H1 (cell line): ENCODE measurements at regions not wholly inside any gene's neighbourhood (a gene's known extent, or its start where the extent isn't known, plus 50 kb on each side); places are given as distances from the start of the nearest gene placed in this dataset.

Experiments
- BRCA1 ChIP-seq: IDR thresholded peaks from 2 replicates; pipeline ENCODE4 v1.6.1; 2012; ENCODE audit warnings: low read depth, low read length, improper control_type of control experiment
- CHD2 ChIP-seq: IDR thresholded peaks from 2 replicates; pipeline ENCODE4 v1.6.1; 2012; ENCODE audit warnings: low read length, improper control_type of control experiment
- CTBP2 ChIP-seq: IDR thresholded peaks from 2 replicates; pipeline ENCODE4 v1.7.0; 2011; ENCODE audit warnings: borderline replicate concordance, mild to moderate bottlenecking, moderate library complexity, mixed read lengths, low read length; ENCODE audit not compliant: insufficient read depth, insufficient read length
- MAFK ChIP-seq: IDR thresholded peaks from 2 replicates; pipeline ENCODE4 v1.6.1; 2012; ENCODE audit warnings: low read depth, mild to moderate bottlenecking, improper control_type of control experiment, low read length
- RFX5 ChIP-seq: IDR thresholded peaks from 2 replicates; pipeline ENCODE4 v1.6.1; 2011; ENCODE audit warnings: low read depth, low read length, improper control_type of control experiment, borderline replicate concordance
- TF ChIP-seq, protein P1 (sequence below): fragments of 300-600 bp; sonication (generic); IDR thresholded peaks from 2 replicates; pipeline ENCODE4 v1.7.1; 2012; ENCODE audit warnings: low read length, moderate library complexity, mild to moderate bottlenecking, inconsistent platforms; ENCODE audit not compliant: insufficient replicate concordance

DNA sequence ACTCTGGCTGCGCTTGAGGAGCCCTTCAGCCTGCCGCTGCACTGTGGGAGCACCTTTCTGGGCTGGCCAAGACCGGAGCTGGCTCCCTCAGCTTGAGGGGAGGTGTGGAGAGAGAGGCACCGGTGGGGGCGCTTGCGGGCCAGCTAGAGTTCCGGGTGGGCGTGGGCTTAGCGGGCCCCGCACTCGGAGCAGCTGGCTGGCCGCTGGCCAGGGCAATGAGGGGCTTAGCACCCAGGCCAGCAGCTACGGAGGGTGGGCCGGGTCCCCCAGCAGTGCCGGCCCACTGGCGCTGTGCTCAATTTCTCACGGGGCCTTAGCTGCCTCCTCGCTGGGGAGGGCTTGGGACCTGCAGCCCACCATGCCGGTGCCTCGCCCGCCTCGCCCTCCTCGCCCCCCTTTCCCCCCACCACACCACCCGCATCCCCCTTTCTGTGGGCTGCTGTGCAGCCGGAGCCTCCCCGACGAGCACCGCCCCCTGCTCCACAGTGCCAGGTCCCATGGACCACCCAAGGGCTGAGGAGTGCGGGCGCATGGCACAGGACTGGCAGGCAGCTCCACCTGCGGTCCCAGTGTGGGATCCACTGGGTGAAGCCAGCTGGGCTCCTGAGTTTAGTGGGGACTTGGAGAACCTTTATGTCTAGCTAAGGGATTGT lies 954.5 kb downstream of the DTWD2 start (continued):
- TF ChIP-seq BRCA1 (no peak), MAFK (no peak), CHD2 (no peak), RFX5 (no peak), CTBP2 (no peak)
- TF ChIP-seq, protein P1, sequence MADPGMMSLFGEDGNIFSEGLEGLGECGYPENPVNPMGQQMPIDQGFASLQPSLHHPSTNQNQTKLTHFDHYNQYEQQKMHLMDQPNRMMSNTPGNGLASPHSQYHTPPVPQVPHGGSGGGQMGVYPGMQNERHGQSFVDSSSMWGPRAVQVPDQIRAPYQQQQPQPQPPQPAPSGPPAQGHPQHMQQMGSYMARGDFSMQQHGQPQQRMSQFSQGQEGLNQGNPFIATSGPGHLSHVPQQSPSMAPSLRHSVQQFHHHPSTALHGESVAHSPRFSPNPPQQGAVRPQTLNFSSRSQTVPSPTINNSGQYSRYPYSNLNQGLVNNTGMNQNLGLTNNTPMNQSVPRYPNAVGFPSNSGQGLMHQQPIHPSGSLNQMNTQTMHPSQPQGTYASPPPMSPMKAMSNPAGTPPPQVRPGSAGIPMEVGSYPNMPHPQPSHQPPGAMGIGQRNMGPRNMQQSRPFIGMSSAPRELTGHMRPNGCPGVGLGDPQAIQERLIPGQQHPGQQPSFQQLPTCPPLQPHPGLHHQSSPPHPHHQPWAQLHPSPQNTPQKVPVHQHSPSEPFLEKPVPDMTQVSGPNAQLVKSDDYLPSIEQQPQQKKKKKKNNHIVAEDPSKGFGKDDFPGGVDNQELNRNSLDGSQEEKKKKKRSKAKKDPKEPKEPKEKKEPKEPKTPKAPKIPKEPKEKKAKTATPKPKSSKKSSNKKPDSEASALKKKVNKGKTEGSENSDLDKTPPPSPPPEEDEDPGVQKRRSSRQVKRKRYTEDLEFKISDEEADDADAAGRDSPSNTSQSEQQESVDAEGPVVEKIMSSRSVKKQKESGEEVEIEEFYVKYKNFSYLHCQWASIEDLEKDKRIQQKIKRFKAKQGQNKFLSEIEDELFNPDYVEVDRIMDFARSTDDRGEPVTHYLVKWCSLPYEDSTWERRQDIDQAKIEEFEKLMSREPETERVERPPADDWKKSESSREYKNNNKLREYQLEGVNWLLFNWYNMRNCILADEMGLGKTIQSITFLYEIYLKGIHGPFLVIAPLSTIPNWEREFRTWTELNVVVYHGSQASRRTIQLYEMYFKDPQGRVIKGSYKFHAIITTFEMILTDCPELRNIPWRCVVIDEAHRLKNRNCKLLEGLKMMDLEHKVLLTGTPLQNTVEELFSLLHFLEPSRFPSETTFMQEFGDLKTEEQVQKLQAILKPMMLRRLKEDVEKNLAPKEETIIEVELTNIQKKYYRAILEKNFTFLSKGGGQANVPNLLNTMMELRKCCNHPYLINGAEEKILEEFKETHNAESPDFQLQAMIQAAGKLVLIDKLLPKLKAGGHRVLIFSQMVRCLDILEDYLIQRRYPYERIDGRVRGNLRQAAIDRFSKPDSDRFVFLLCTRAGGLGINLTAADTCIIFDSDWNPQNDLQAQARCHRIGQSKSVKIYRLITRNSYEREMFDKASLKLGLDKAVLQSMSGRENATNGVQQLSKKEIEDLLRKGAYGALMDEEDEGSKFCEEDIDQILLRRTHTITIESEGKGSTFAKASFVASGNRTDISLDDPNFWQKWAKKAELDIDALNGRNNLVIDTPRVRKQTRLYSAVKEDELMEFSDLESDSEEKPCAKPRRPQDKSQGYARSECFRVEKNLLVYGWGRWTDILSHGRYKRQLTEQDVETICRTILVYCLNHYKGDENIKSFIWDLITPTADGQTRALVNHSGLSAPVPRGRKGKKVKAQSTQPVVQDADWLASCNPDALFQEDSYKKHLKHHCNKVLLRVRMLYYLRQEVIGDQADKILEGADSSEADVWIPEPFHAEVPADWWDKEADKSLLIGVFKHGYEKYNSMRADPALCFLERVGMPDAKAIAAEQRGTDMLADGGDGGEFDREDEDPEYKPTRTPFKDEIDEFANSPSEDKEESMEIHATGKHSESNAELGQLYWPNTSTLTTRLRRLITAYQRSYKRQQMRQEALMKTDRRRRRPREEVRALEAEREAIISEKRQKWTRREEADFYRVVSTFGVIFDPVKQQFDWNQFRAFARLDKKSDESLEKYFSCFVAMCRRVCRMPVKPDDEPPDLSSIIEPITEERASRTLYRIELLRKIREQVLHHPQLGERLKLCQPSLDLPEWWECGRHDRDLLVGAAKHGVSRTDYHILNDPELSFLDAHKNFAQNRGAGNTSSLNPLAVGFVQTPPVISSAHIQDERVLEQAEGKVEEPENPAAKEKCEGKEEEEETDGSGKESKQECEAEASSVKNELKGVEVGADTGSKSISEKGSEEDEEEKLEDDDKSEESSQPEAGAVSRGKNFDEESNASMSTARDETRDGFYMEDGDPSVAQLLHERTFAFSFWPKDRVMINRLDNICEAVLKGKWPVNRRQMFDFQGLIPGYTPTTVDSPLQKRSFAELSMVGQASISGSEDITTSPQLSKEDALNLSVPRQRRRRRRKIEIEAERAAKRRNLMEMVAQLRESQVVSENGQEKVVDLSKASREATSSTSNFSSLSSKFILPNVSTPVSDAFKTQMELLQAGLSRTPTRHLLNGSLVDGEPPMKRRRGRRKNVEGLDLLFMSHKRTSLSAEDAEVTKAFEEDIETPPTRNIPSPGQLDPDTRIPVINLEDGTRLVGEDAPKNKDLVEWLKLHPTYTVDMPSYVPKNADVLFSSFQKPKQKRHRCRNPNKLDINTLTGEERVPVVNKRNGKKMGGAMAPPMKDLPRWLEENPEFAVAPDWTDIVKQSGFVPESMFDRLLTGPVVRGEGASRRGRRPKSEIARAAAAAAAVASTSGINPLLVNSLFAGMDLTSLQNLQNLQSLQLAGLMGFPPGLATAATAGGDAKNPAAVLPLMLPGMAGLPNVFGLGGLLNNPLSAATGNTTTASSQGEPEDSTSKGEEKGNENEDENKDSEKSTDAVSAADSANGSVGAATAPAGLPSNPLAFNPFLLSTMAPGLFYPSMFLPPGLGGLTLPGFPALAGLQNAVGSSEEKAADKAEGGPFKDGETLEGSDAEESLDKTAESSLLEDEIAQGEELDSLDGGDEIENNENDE: no peak
